ENCODE measurements at regions not wholly inside any gene's neighbourhood (a gene's known extent, or its start where the extent isn't known, plus 50 kb on each side); places are given as distances from the start of the nearest gene placed in this dataset.
"Not testable (repeated sequence)": the region's sequence is repeated elsewhere in the genome, so short reads cannot be mapped to it uniquely, and the experiment has no call there.

- DNase-seq = no peak
These were observed 1661.9 kb upstream of the PIK3C3 start for GRCh38 chr18:40292985-40293710.

GRCh38 chr18:40283560-40283959, 1671.5 kb upstream of the PIK3C3 start:
- DNase-seq = no peak

DNA sequence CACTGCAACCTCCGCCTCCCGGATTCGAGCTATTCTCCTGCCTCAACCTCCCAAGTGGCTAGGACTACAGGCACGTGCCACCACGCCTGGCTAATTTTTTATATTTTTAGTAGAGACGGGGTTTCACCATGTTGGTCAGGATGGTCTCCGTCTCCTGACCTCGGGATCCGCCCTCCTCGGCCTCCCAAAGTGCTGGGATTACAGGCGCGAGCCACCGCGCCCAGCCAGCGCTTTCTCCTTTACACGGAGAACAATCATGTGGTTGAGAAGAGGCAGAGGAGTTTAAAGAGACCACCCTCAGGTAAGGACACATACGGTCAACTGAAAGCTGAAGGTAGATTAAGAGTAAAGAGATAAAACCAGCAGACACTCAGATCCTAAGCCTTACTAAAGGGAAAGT, 1673.7 kb upstream of the PIK3C3 start:
- DNase-seq = not testable (repeated sequence)

GRCh38 chr18:40274618-40275196, 1680.3 kb upstream of the PIK3C3 start:
- no peak for DNase-seq

- no peak for DNase-seq
These were observed 1682.3 kb upstream of the PIK3C3 start for GRCh38 chr18:40272630-40273231.

DNA sequence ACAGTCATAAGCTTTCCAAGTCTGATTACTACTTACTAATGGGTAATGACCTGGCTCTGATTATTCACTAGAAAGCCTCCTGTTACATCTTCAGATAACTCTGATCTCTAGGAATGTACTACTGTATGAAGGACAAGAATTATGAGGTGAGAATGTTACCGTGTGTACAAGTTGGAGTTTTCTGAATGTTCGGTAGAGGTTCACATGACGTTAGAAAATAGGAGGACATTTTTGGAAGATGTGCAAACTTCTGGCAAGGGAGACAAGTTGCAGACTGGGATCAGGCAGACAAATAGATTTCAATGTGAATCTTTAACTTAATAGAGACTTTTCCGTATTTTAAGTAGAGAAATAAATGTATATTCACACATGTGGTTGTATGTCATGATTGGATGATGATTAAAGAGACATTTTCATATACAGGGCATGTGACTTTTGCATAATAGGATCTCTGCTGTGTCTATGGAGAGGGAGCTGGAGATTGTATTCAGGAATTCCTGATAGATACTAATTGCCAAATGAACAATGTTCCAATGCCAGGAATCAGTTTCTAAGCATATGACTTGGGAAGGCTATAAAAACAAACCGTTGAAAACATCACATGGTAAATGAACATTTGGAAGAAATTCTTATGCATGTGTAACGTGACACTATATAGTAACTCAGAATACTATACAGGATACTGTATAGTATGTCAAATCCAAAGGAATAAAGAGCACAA, 1695.8 kb upstream of the PIK3C3 start:
- DNase-seq = no peak

DNA sequence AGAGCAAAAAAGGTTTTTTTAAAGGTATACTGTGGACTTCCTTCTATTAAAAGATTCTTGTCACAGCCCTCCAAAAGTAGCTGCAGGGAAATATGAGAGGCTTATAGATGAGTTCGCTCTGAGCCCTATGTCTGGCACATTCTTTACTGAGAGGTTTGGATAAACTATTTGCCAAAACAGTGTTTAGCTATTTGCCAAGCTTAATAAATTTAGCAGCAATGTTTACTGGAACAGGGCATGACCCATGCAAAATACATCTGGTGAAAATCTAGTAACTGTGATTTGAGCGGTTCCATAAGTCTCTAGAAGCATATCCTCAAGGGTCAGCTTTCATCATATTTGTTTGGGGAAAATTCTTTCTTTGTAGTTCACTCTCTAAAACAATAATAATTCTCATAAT, 1696.7 kb upstream of the PIK3C3 start:
- no peak for DNase-seq

DNA sequence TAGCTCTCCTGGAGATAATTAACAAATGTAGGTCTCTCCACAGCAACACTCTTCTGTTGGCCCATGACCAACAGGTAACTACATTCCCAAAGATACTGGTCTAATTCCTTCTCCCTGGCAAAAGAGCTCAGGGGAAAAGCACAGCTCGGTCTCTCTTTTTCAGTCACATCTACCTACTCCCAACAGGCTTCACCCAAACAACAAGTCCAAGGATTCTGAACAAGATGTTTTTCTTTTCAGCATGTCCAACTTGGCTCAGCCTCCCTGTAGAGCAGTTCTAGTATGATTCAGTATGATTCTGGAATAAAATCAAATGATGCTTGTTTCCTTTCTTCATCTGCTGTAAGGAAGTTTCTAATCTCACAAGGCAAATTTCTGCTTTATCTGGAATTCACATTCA, 1704.8 kb upstream of the PIK3C3 start:
- no peak for DNase-seq

DNA sequence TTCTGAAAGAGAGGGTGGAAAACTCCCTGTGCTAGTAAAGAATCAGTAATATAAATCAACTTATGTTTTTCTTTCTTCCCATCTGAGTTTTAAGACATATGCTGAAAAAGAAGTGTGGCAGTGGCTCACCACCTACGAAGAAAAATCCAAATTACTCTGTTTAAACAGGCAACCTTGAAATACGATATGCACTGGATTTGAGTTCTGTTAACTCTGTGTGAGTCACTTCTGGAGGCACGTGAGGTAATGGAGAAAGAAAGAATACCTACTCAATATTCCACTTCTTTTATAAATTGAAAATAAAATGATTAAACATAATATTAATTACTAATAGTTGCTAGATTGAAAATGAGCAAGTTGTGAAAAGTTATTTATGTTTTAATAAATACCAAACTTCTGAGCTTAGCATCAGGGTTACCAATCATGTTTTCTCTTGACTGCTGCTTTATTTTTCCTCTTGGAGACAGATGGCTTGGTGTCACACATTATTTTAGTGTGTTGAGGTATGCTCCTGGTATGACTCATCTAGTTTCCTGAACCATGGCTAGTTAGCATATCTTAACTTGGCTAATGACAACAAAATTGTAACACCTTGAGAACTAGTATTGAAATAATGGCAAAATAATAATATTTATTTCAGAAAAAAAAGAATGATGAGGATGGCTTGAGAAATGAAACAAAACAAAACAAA, 1705.5 kb upstream of the PIK3C3 start:
- no peak for DNase-seq

DNA sequence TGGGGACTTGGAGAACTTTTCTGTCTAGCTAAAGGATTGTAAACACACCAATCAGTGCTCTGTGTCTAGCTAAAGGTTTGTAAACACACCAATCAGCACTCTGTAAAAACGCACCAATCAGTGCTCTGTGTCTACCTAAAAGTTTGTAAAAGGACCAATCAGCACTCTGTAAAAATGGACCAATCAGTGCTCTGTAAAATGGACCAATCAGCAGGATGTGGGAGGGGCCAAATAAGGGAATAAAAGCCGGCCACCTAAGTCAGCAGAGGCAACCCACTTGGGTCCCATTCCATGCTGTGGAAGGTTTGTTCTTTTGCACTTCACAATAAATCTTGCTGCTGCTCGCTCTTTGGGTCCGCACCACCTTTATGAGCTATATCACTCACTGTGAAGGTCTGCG, 1709.4 kb upstream of the PIK3C3 start:
- DNase-seq = not testable (repeated sequence)

GRCh38 chr18:40243607-40244006, 1711.4 kb upstream of the PIK3C3 start:
- DNase-seq = no peak

GRCh38 chr18:40235836-40236235, 1719.2 kb upstream of the PIK3C3 start:
- no peak for DNase-seq

- DNase-seq = no peak
These were observed 1719.7 kb upstream of the PIK3C3 start for GRCh38 chr18:40235323-40235722.

- no peak for DNase-seq
These were observed 1721.0 kb upstream of the PIK3C3 start for GRCh38 chr18:40233931-40234616.

DNA sequence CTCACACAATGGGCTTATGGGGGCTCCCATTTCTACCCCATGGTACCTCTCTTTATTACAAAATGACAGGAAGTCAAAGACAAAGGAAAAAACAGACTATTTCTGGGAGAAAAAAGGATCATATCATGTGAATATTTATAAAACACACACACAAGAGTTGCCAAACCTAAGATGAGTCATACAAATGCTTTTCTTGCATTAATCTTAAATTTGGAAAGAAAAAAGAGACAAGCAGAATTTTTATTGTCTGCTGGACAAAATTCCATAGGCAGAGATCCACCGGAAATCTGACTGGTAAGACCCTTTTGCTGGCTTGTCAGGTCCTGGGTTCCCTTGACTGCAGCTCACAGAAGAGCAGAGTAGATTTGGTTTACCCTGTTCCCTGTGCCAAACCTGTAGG, 1732.3 kb upstream of the PIK3C3 start:
- no peak for DNase-seq

GRCh38 chr18:40216856-40217255, 1738.2 kb upstream of the PIK3C3 start:
- no peak for DNase-seq

DNA sequence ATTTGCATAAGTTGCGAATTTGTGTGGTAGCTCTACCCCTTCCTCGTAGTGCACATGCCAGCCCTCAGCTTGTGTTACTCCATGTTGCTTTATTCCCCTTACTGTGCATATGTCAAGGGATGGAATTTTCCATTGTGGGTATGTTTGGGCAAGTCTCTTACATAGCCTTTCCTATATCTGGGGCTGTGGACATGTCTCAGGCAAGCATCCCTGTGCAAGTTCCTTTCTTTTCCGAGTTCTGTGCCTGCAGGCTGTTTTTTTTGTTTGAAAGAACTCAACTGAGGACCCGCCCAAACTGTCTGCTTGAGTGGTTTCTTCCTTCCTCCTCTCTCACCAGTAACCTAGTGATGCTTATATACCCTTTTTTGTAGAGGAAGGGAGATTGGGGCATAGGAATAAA, 1739.1 kb upstream of the PIK3C3 start:
- no peak for DNase-seq

DNA sequence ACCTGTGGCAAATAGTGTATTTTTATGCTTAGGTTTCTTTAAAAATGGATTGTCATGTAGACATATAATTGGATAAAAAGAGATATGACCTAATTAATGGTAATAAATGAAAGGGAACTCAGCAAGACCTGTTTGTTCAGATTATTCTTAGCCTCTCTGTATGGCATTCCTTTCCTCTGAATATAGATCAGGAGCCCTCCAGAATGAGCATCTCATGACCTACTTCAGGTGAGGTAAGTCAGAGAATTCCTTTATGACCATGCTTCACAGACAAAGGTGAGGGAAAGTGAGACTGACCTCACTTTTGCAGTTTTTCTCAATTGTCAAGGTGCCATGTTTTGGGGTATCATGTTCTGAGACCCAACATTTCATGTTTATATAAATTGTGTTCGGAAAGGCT, 1744.3 kb upstream of the PIK3C3 start:
- DNase-seq = no peak

- no peak for DNase-seq
These were observed 1746.1 kb upstream of the PIK3C3 start for GRCh38 chr18:40208958-40209357.

DNA sequence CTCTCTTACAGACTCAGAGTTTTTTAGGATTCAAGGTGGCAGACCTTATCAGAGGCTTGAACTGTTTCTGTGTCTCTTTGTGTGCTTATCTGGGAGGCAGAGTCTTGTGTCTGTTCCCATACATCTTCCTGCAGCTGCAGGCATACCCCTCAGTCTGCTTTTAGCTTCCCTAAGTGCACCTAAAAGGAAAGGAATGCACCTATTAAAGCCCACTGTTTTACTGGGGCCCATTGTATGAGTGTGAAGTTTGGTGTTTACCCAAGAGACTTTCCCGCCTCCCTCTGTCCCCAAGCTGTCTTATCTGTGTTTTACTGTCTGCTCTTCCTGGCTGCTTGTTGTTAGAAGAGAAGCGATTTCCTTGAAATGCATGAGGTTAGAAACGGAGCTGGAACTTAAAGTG, 1757.3 kb upstream of the PIK3C3 start:
- no peak for DNase-seq

DNA sequence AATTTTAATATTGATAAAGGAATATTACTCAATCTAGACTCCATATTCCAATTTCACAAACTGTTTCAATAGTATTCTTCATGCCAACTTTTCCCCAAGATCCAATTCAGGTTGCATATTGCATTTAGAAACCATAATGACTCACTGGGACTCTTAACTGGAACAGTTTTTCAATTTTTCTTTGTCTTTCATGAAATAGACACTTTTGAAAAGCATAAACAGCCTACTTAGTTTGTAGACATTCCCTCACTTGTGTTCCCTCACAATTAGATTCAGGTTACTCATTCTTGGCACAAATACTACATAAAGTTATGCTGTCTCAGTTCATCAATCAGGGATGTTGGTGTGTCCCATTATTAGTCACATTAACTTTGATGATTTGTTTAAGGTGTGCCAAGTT, 1768.4 kb upstream of the PIK3C3 start:
- DNase-seq = no peak

DNA sequence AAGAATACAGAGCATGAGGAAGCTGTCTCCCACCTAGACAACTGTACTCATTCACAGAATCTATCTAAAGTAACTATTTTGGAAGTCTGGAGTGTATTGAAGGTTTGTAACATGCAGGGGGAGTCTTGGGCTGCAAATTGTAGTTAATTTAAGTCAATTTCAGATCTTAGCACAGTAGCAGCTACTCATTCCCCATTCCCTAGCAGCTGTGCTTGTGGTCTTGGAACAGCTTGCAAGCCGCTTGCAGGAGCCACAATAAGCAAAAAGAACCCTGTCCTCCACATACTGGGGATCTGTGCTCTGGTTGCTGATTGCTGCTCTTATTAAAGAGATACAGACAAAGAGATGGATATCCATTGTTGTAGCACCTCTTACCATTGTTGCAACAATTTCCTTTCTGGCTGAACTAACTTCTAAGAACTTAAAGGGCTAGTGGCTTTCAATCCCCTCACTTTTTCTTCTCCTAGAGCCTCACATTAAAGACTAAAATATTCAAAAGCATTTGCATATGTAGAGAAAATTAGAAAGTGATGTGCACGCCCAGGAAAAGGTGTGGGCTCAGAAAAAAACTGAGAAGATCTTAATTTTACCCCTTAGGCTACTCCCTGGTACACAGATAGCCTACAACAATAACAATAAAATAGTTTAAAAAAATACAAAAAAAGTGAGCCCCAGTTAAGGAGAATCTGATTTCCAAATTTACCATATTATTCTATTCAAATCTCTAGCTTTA, 1775.1 kb upstream of the PIK3C3 start:
- no peak for DNase-seq
